H1 (cell line): ENCODE measurements at regions not wholly inside any gene's neighbourhood (a gene's known extent, or its start where the extent isn't known, plus 50 kb on each side); places are given as distances from the start of the nearest gene placed in this dataset.

ENCODE experiments used
- CTCF ChIA-PET: fragments of 300-600 bp; sonication (Branson Sonifier 250); formaldehyde crosslinking; loops from one replicate; lab custom pipeline; 2021; ENCODE audit not compliant: partially characterized antibody; lab: Charles Lee
- POLR2A ChIA-PET: fragments of 300-600 bp; sonication (Branson Sonifier 250); formaldehyde crosslinking; loops from one replicate; lab custom pipeline; 2021; ENCODE audit warnings: inconsistent platforms; ENCODE audit not compliant: partially characterized antibody; lab: Charles Lee
- DNase-seq, 2 experiments: peaks; one replicate each; pipeline versions ENCODE4 v3.0.0 to v3.0.0-alpha.2; 2010 to 2022; ENCODE audit warnings: low spot score in 2 of 2, low read depth in 1 of 2, mixed read lengths in 1 of 2
- FAIRE-seq: peaks from 2 replicates; lab custom pipeline; 2011; peaks lifted over from hg19 to GRCh38; lab: Jason Lieb, UNC
- H2AFZ ChIP-seq: 2 replicates; pipeline ENCODE4 v1.8.1; 2012; ENCODE audit warnings: low read length, inconsistent platforms
- H2AK5ac ChIP-seq: 2 replicates; pipeline ENCODE4 v1.6.1; 2013; ENCODE audit warnings: low read depth, low read length
- H2BK120ac ChIP-seq: replicated peaks from 2 replicates; pipeline ENCODE3; 2013; ENCODE audit warnings: low read depth, low read length, inconsistent platforms
- H2BK12ac ChIP-seq: 2 replicates; pipeline ENCODE4 v1.6.1; 2013; ENCODE audit warnings: low read depth, low read length
- H2BK15ac ChIP-seq: 2 replicates; pipeline ENCODE4 v1.6.1; 2013; ENCODE audit warnings: low read length
- H2BK20ac ChIP-seq: 2 replicates; pipeline ENCODE4 v1.6.1; 2013; ENCODE audit warnings: low read length
- H2BK5ac ChIP-seq: 2 replicates; pipeline ENCODE4 v1.6.1; 2013; ENCODE audit warnings: low read depth, low read length
- H3K14ac ChIP-seq: 2 replicates; pipeline ENCODE4 v1.6.1; 2013; ENCODE audit warnings: inconsistent platforms; ENCODE audit not compliant: insufficient read length
- H3K18ac ChIP-seq: 2 replicates; pipeline ENCODE4 v1.6.1; 2013; ENCODE audit warnings: low read length; ENCODE audit errors: extremely low read depth
- H3K23ac ChIP-seq: 2 replicates; pipeline ENCODE4 v1.6.1; 2013; ENCODE audit warnings: inconsistent platforms; ENCODE audit not compliant: insufficient read length
- H3K23me2 ChIP-seq: 2 replicates; pipeline ENCODE4 v1.6.1; 2013; ENCODE audit warnings: low read depth, low read length
- H3K27ac ChIP-seq: 2 replicates; pipeline ENCODE4 v1.6.1; 2011; ENCODE audit warnings: low read depth, low read length, inconsistent platforms
- H3K27me3 ChIP-seq, 4 experiments: replicated peaks in 1 of 4; 1 replicate in 1 of 4; 2 replicates in 3 of 4; pipeline versions ENCODE4 v1.6.1 to v1.8.1; 2011 to 2013; ENCODE audit warnings: low read length in 3 of 4, mild to moderate bottlenecking in 3 of 4, inconsistent platforms in 2 of 4, mixed read lengths in 2 of 4, moderate library complexity in 1 of 4; ENCODE audit not compliant: control insufficient read depth in 3 of 4, insufficient read depth in 3 of 4; ENCODE audit errors: extremely low read depth in 1 of 4
- H3K36me3 ChIP-seq, 4 experiments: 2 replicates each; pipeline versions ENCODE4 v1.6.1 to v1.8.1; 2011 to 2013; ENCODE audit warnings: mild to moderate bottlenecking in 4 of 4, low read length in 3 of 4, moderate library complexity in 2 of 4, control low read depth in 1 of 4, inconsistent platforms in 1 of 4; ENCODE audit not compliant: insufficient read depth in 4 of 4, control insufficient read depth in 2 of 4
- H3K4ac ChIP-seq: replicated peaks from 2 replicates; pipeline ENCODE3; 2013; ENCODE audit warnings: low read length, low read depth, mixed read lengths, inconsistent platforms; ENCODE audit not compliant: insufficient read length
- H3K4me1 ChIP-seq, 4 experiments: replicated peaks in 1 of 4; 1 replicate in 1 of 4; 2 replicates in 3 of 4; pipeline versions ENCODE4 v1.6.1 to v1.8.1; 2011 to 2013; ENCODE audit warnings: low read length in 3 of 4, inconsistent platforms in 2 of 4, mixed read lengths in 1 of 4; ENCODE audit not compliant: insufficient read depth in 4 of 4, control insufficient read depth in 3 of 4
- H3K4me2 ChIP-seq, 2 experiments: 2 replicates each; pipeline versions ENCODE4 v1.6.1 to v1.8.1; 2011 to 2013; ENCODE audit warnings: low read depth in 2 of 2, low read length in 2 of 2, control low read depth in 1 of 2, inconsistent platforms in 1 of 2, mild to moderate bottlenecking in 1 of 2; ENCODE audit not compliant: insufficient read depth in 1 of 2
- H3K4me3 ChIP-seq, 4 experiments: fragments of 200-600, 300-600 bp in 1 of 4; sonication (generic), shearing (Covaris generic), sonication (Bioruptor Twin) in 1 of 4; 2 replicates each; pipeline versions ENCODE4 v1.5.1 to v1.8.1; 2011 to 2016; ENCODE audit warnings: low read length in 4 of 4, low read depth in 3 of 4, control low read depth in 2 of 4, inconsistent platforms in 2 of 4, mild to moderate bottlenecking in 2 of 4, mixed read lengths in 1 of 4, moderate library complexity in 1 of 4; ENCODE audit not compliant: insufficient read depth in 2 of 4; ENCODE audit errors: extremely low read depth in 1 of 4
- H3K56ac ChIP-seq: replicated peaks from 2 replicates; pipeline ENCODE3; 2013; ENCODE audit warnings: low read depth, mild to moderate bottlenecking, mixed read lengths, low read length, inconsistent platforms; ENCODE audit not compliant: insufficient read length
- H3K79me1 ChIP-seq: 2 replicates; pipeline ENCODE4 v1.6.1; 2013; ENCODE audit warnings: low read depth, low read length, control low read depth
- H3K79me2 ChIP-seq, 2 experiments: 2 replicates each; pipeline versions ENCODE4 v1.6.1 to v1.8.1; 2012 to 2013; ENCODE audit warnings: low read length in 2 of 2, mild to moderate bottlenecking in 2 of 2, inconsistent platforms in 1 of 2; ENCODE audit not compliant: insufficient read depth in 2 of 2, control insufficient read depth in 1 of 2
- H3K9ac ChIP-seq, 4 experiments: replicated peaks in 1 of 4; 1 replicate in 1 of 4; 2 replicates in 3 of 4; pipeline versions ENCODE4 v1.6.1 to v1.8.1; 2011 to 2013; ENCODE audit warnings: low read depth in 3 of 4, low read length in 3 of 4, control low read depth in 2 of 4, mild to moderate bottlenecking in 2 of 4, moderate library complexity in 2 of 4, inconsistent platforms in 1 of 4; ENCODE audit errors: extremely low read depth in 1 of 4
- H3K9me3 ChIP-seq, 2 experiments: 2 replicates each; pipeline versions ENCODE4 v1.6.1 to v1.8.1; 2012 to 2013; ENCODE audit warnings: mild to moderate bottlenecking in 2 of 2, moderate library complexity in 2 of 2, control low read depth in 1 of 2, inconsistent platforms in 1 of 2, low read depth in 1 of 2, low read length in 1 of 2, mixed read lengths in 1 of 2; ENCODE audit not compliant: insufficient read depth in 2 of 2
- H4K20me1 ChIP-seq, 2 experiments: replicated peaks in 1 of 2; 2 replicates each; pipeline versions ENCODE3 to v1.8.1; 2011 to 2013; ENCODE audit warnings: inconsistent platforms in 2 of 2, low read length in 2 of 2, mild to moderate bottlenecking in 1 of 2; ENCODE audit not compliant: insufficient read depth in 2 of 2, control insufficient read depth in 1 of 2
- H4K5ac ChIP-seq: 2 replicates; pipeline ENCODE4 v1.6.1; 2013; ENCODE audit warnings: low read length, low read depth, mixed read lengths, inconsistent platforms; ENCODE audit not compliant: insufficient read length
- H4K8ac ChIP-seq: 2 replicates; pipeline ENCODE4 v1.8.0; 2013; ENCODE audit warnings: mild to moderate bottlenecking, moderate library complexity, low read length, inconsistent platforms; ENCODE audit not compliant: insufficient read depth; ENCODE audit errors: extremely low read depth
- H4K91ac ChIP-seq: replicated peaks from 2 replicates; pipeline ENCODE3; 2013; ENCODE audit warnings: low read length, mixed read lengths, inconsistent platforms; ENCODE audit not compliant: insufficient read length
- BCL11A ChIP-seq, 2 experiments: IDR thresholded peaks; one replicate each; pipeline ENCODE4 v1.6.1; 2011; ENCODE audit warnings: low read depth in 2 of 2, low read length in 2 of 2, mild to moderate bottlenecking in 2 of 2
- EGR1 ChIP-seq: IDR thresholded peaks from 2 replicates; pipeline ENCODE4 v1.6.1; 2011; ENCODE audit warnings: low read depth, low read length, borderline replicate concordance
- EP300 ChIP-seq, 2 experiments: IDR thresholded peaks; 1 replicate in 1 of 2; 2 replicates in 1 of 2; pipeline ENCODE4 v1.6.1; 2011 to 2012; ENCODE audit warnings: low read depth in 2 of 2, low read length in 2 of 2, mild to moderate bottlenecking in 2 of 2, borderline replicate concordance in 1 of 2, inconsistent platforms in 1 of 2, moderate library complexity in 1 of 2
- HDAC2 ChIP-seq, 2 experiments: fragments of 300-600 bp in 1 of 2; sonication (generic) in 1 of 2; IDR thresholded peaks; 2 replicates each; pipeline ENCODE4 v1.6.1; 2011 to 2012; ENCODE audit warnings: low read depth in 2 of 2, low read length in 2 of 2, mild to moderate bottlenecking in 2 of 2, moderate library complexity in 2 of 2, borderline replicate concordance in 1 of 2, inconsistent platforms in 1 of 2
- HDAC6 ChIP-seq: IDR thresholded peaks from one replicate; pipeline ENCODE4 v1.7.1; 2012; ENCODE audit warnings: low read depth, mild to moderate bottlenecking, inconsistent platforms, low read length, moderate library complexity
- RBBP5 ChIP-seq: IDR thresholded peaks from 2 replicates; pipeline ENCODE4 v1.7.1; 2012; ENCODE audit warnings: low read depth, mild to moderate bottlenecking, inconsistent platforms, low read length, moderate library complexity, borderline replicate concordance
- RNF2 ChIP-seq: fragments of 200-900, 300-1000 bp; sonication (generic); IDR thresholded peaks from 2 replicates; pipeline ENCODE4 v1.7.1; 2016; ENCODE audit warnings: borderline replicate concordance, low read depth, mild to moderate bottlenecking, antibody characterized with exemption, low read length; ENCODE audit not compliant: poor library complexity, severe bottlenecking; ENCODE audit errors: missing control alignments
- RXRA ChIP-seq: IDR thresholded peaks from 2 replicates; pipeline ENCODE4 v1.6.1; 2011; ENCODE audit warnings: low read depth, mild to moderate bottlenecking, low read length, moderate library complexity; ENCODE audit not compliant: insufficient read depth
- SUZ12 ChIP-seq: fragments of 200-600 bp; sonication (generic); IDR thresholded peaks from 2 replicates; pipeline ENCODE4 v1.6.1; 2012; ENCODE audit warnings: mild to moderate bottlenecking, inconsistent platforms, low read length, moderate library complexity, mixed read lengths
- TAF1 ChIP-seq: IDR thresholded peaks from 2 replicates; pipeline ENCODE4 v1.6.1; 2011; ENCODE audit warnings: mild to moderate bottlenecking, low read depth, low read length
- TBP ChIP-seq: IDR thresholded peaks from 2 replicates; pipeline ENCODE4 v1.6.1; 2011; ENCODE audit warnings: low read depth, low read length, improper control_type of control experiment
- WGBS, 2 experiments: shearing (Covaris generic) in 1 of 2; methylation state at CpG; one replicate each; pipeline versions ENCODE4 v1.1.6 to v1.1.7; 2013 to 2015; ENCODE audit warnings: low lambda C conversion rate in 2 of 2, mixed read lengths in 2 of 2, inconsistent platforms in 1 of 2, low coverage in 1 of 2, missing lambda C conversion rate in 1 of 2; ENCODE audit not compliant: insufficient replicate concordance in 2 of 2, insufficient coverage in 1 of 2, insufficient read length in 1 of 2; ENCODE audit errors: extremely low coverage in 1 of 2, missing lambda C conversion rate in 1 of 2; 5-methylcytosine and 5-hydroxymethylcytosine counted together
- TF ChIP-seq, protein P1 (sequence below): IDR thresholded peaks from 2 replicates; pipeline ENCODE4 v1.6.1; 2012; ENCODE audit warnings: inconsistent platforms

DNA sequence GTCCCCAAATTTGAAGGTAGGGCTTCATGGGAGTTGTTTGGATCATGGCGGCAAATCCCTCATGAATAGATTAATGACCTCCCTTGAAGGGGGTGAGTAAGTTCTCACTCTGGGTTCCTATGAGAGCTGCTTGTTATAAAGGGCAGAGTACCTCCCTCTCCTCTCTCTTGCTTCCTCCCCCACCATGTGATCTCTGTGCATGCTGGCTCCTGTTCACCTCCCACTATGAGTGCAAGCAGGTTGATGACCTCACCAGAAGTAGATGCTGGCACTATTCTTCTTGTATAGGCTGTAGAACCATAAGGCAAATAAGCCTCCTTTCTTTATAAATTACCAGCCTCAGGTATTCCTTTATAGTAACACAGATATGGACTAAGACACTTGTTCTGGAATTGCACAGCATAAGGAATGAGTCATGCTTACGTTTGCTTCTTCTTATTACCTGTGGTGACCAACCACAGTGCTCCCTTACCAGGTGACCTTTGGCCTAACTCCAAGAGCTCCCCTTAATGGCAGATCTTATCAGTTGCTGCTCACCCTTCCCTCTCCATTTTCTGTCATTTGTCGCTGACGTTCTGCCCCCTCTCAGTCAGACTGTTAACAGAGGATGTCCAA, 559.5 kb upstream of the GCFC2 start:
- Histone ChIP-seq H3K27ac (no peak overlapping the region), H3K18ac (no peak overlapping the region), H3K56ac (no peak overlapping the region), H3K4me3 (no peak overlapping the region), H4K20me1 (no peaks in the 10 kb centered on the region), H3K4ac (no peak overlapping the region), H3K9me3 (no peaks in the 10 kb centered on the region), H2BK12ac (no peak overlapping the region), H2BK20ac (no peak overlapping the region), H3K79me2 (no peaks in the 10 kb centered on the region), H3K9ac (no peak overlapping the region), H2BK15ac (no peak overlapping the region), H4K91ac (no peak overlapping the region), H3K14ac (no peak overlapping the region), H4K8ac (no peak overlapping the region), H2AK5ac (no peak overlapping the region), H3K79me1 (no peaks in the 10 kb centered on the region), H3K4me1 (no peaks in the 10 kb centered on the region; a peak in 1 of 7 replicates), H2BK120ac (no peak overlapping the region), H3K23me2 (no peaks in the 10 kb centered on the region; the same call in 1 of the 2 replicates), H3K4me2 (no peak overlapping the region), H2AFZ (no peak overlapping the region), H3K36me3 (no peaks in the 10 kb centered on the region), H4K5ac (no peak overlapping the region), H3K27me3 (no peaks in the 10 kb centered on the region), H2BK5ac (no peak overlapping the region), H3K23ac (no peak overlapping the region)
- DNase-seq, result no peak
- ChIA-PET POLR2A (no interaction called here), CTCF (interaction anchor here (1.5 to 1.7 kb wide), 2 partner anchors 8 to 72 kb away, joined by 4 to 5 read pairs; no protein-coding TSS in a partner anchor)
- 96% methylated on average over 4 of the region's 4 CpGs; no CpG with 5 or more reads in 1 of the 2 experiments for WGBS, 2 experiments
- no peak for FAIRE-seq
- no peak for TF ChIP-seq TAF1
- no peak for TF ChIP-seq HDAC2 (IDR thresholded peaks at IDR 0.05; ENCODE audit: borderline replicate concordance in 1 of 2, low read depth in 2 of 2, low read length in 2 of 2)
- TF ChIP-seq SUZ12, result no peak
- TF ChIP-seq EGR1, result no peak
- TF ChIP-seq RBBP5, result no peak
- TF ChIP-seq EP300 (IDR thresholded peaks at IDR 0.05; ENCODE audit: borderline replicate concordance in 1 of 2, low read depth in 2 of 2, low read length in 2 of 2), result no peak
- TF ChIP-seq, protein P1, sequence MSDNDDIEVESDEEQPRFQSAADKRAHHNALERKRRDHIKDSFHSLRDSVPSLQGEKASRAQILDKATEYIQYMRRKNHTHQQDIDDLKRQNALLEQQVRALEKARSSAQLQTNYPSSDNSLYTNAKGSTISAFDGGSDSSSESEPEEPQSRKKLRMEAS, result no peak
- TF ChIP-seq HDAC6, result no peak
- TF ChIP-seq BCL11A (IDR thresholded peaks at IDR 0.05; ENCODE audit: low read depth in 2 of 2, low read length in 2 of 2), result no peak
- no peak for TF ChIP-seq TBP
- no peak for TF ChIP-seq RNF2
- TF ChIP-seq RXRA, result no peak
